OCI-LY1 (cell line): ENCODE measurements at regions not wholly inside any gene's neighbourhood (a gene's known extent, or its start where the extent isn't known, plus 50 kb on each side); places are given as distances from the start of the nearest gene placed in this dataset.

Experiments used
- H2AFZ ChIP-seq: fragments of 200-600 bp; sonication (generic), shearing (Covaris generic); 2 replicates; pipeline ENCODE4 v1.6.0; 2014; ENCODE audit warnings: antibody characterized with exemption, mild to moderate bottlenecking, low read length
- H3F3A ChIP-seq: fragments of 200-600 bp; sonication (generic), shearing (Covaris generic); 2 replicates; pipeline ENCODE4 v1.6.0; 2014; ENCODE audit warnings: mild to moderate bottlenecking, antibody characterized with exemption, low read length, moderate library complexity; ENCODE audit not compliant: insufficient read depth
- H3K27ac ChIP-seq: fragments of 200-600 bp; sonication (generic); 2 replicates; pipeline ENCODE4 v1.5.1; 2014; ENCODE audit warnings: low read length, mixed run types, mild to moderate bottlenecking, low read depth; ENCODE audit not compliant: poor library complexity, severe bottlenecking
- H3K27me3 ChIP-seq: fragments of 200-600 bp; sonication (generic); 2 replicates; pipeline ENCODE4 v1.6.0; 2014; ENCODE audit warnings: antibody characterized with exemption, mild to moderate bottlenecking, low read length, moderate library complexity; ENCODE audit not compliant: insufficient read depth
- H3K36me3 ChIP-seq: fragments of 200-600 bp; sonication (generic); 2 replicates; pipeline ENCODE4 v1.6.1; 2014; ENCODE audit warnings: mild to moderate bottlenecking, antibody characterized with exemption, low read length, moderate library complexity, mixed read lengths; ENCODE audit not compliant: insufficient read depth
- H3K4me1 ChIP-seq: fragments of 200-600 bp; sonication (generic); 2 replicates; pipeline ENCODE4 v1.5.1; 2014; ENCODE audit warnings: mild to moderate bottlenecking, low read length, moderate library complexity; ENCODE audit not compliant: insufficient read depth, severe bottlenecking
- H3K4me2 ChIP-seq: fragments of 200-600 bp; sonication (generic), shearing (Covaris generic); 2 replicates; pipeline ENCODE4 v1.6.1; 2014; ENCODE audit warnings: low read length
- H3K4me3 ChIP-seq: fragments of 200-600 bp; sonication (generic); 2 replicates; pipeline ENCODE4 v1.5.1; 2014; ENCODE audit warnings: low read length, low read depth, mild to moderate bottlenecking, mixed read lengths; ENCODE audit not compliant: poor library complexity, severe bottlenecking
- H3K79me2 ChIP-seq: fragments of 200-600 bp; shearing (Covaris generic); 2 replicates; pipeline ENCODE4 v1.6.1; 2016; ENCODE audit warnings: mixed run types, low read length, mixed read lengths; ENCODE audit not compliant: insufficient read depth
- H3K9ac ChIP-seq: fragments of 200-600 bp; sonication (generic), shearing (Covaris generic); 2 replicates; pipeline ENCODE4 v1.6.1; 2014; ENCODE audit warnings: mild to moderate bottlenecking, low read length, mixed read lengths
- H3K9me2 ChIP-seq: fragments of 200-600 bp; sonication (generic), shearing (Covaris generic); 2 replicates; pipeline ENCODE4 v1.6.1; 2014; ENCODE audit warnings: low read depth, mild to moderate bottlenecking, low read length, mixed read lengths
- H3K9me3 ChIP-seq: fragments of 200-600 bp; shearing (Covaris generic); 2 replicates; pipeline ENCODE4 v1.6.1; 2014; ENCODE audit warnings: low read length, mixed read lengths
- H4K20me1 ChIP-seq: fragments of 200-600 bp; sonication (generic), shearing (Covaris generic); 2 replicates; pipeline ENCODE4 v1.6.0; 2016; ENCODE audit warnings: mild to moderate bottlenecking, low read length; ENCODE audit not compliant: insufficient read depth
- CTCF ChIP-seq: fragments of 200-600 bp; sonication (generic), shearing (Covaris generic); IDR thresholded peaks from 2 replicates; pipeline ENCODE4 v1.5.1; 2017; ENCODE audit warnings: mild to moderate bottlenecking, antibody characterized with exemption, low read length, moderate library complexity, mixed read lengths
- EZH2 ChIP-seq: fragments of 200-600 bp; sonication (generic), shearing (Covaris generic); IDR thresholded peaks from 2 replicates; pipeline ENCODE4 v1.8.0; 2017; ENCODE audit warnings: borderline replicate concordance, mixed run types, mild to moderate bottlenecking, antibody characterized with exemption, low read length, moderate library complexity, mixed read lengths

- Histone ChIP-seq H3F3A (no peaks in the 10 kb centered on the region), H3K36me3 (no peaks in the 10 kb centered on the region), H3K9me3 (no peaks in the 10 kb centered on the region), H3K4me3 (no peak overlapping the region), H3K9ac (no peak overlapping the region), H3K27me3 (peaks cover 8% of the 10 kb centered on the region; the same call in 1 of the 2 replicates), H3K4me2 (no peak overlapping the region), H3K79me2 (no peaks in the 10 kb centered on the region), H3K4me1 (no peaks in the 10 kb centered on the region), H3K27ac (no peak overlapping the region), H3K9me2 (no peaks in the 10 kb centered on the region), H2AFZ (no peak overlapping the region), H4K20me1 (no peaks in the 10 kb centered on the region)
- TF ChIP-seq CTCF (no peak), EZH2 (no peak)
Observed at GRCh38 chr10:123535386-123535785, 130.8 kb upstream of the GPR26 start.

GRCh38 chr10:123536176-123536845 is 129.8 kb upstream of the GPR26 start:
- no peaks in the 10 kb centered on the region for H3K4me1 ChIP-seq
- H3K9me3 ChIP-seq: no peaks in the 10 kb centered on the region
- H3K9me2 ChIP-seq: no peaks in the 10 kb centered on the region
- H3K4me2 ChIP-seq: no peak overlapping the region
- no peaks in the 10 kb centered on the region for H3F3A ChIP-seq
- H3K4me3 ChIP-seq: no peak overlapping the region
- no peak overlapping the region for H3K9ac ChIP-seq
- peaks cover 8% of the 10 kb centered on the region; the same call in 1 of the 2 replicates for H3K27me3 ChIP-seq
- TF ChIP-seq CTCF (no peak), EZH2 (no peak)
- no peak overlapping the region for H3K27ac ChIP-seq
- H4K20me1 ChIP-seq: no peaks in the 10 kb centered on the region
- no peaks in the 10 kb centered on the region for H3K79me2 ChIP-seq
- no peaks in the 10 kb centered on the region for H3K36me3 ChIP-seq
- no peak overlapping the region for H2AFZ ChIP-seq

GRCh38 chr10:123537188-123537961 is 128.8 kb upstream of the GPR26 start:
- Histone ChIP-seq H3K4me2 (no peak overlapping the region), H3K9me2 (no peaks in the 10 kb centered on the region)

More at GRCh38 chr10:123537188-123537961, 128.8 kb upstream of the GPR26 start:
- TF ChIP-seq EZH2 (no peak), CTCF (no peak)
- H4K20me1 ChIP-seq: no peaks in the 10 kb centered on the region
- H3K4me3 ChIP-seq: no peak overlapping the region
- H2AFZ ChIP-seq: no peak overlapping the region
- no peak overlapping the region for H3K9ac ChIP-seq
- no peak overlapping the region for H3K27ac ChIP-seq
- H3K36me3 ChIP-seq: no peaks in the 10 kb centered on the region
- no peaks in the 10 kb centered on the region for H3F3A ChIP-seq
- H3K79me2 ChIP-seq: no peaks in the 10 kb centered on the region
- peaks cover 3% of the 10 kb centered on the region; the same call in 1 of the 2 replicates for H3K27me3 ChIP-seq
- H3K4me1 ChIP-seq: no peaks in the 10 kb centered on the region
- no peaks in the 10 kb centered on the region for H3K9me3 ChIP-seq
